HG03575 (cell line): ENCODE measurements at regions not wholly inside any gene's neighbourhood (a gene's known extent, or its start where the extent isn't known, plus 50 kb on each side); places are given as distances from the start of the nearest gene placed in this dataset.

Experiments used
- ATAC-seq: cut with Tn5 transposase; IDR thresholded peaks from one replicate; pipeline ENCODE4 v1.9.1; 2021; ENCODE audit not compliant: unreplicated experiment, insufficient number of reproducible peaks, low FRiP score; ENCODE audit errors: extremely low read depth

GRCh38 chr5:89729623-89730301 is 679.8 kb downstream of the CETN3 start:
- ATAC-seq: no peak

- no peak for ATAC-seq
Measured at GRCh38 chr5:89728750-89729149, 680.8 kb downstream of the CETN3 start.

GRCh38 chr5:89728134-89728533 is 681.4 kb downstream of the CETN3 start:
- ATAC-seq: no peak

- no peak for ATAC-seq
Measured at GRCh38 chr5:89724379-89725095, 685.0 kb downstream of the CETN3 start.

- ATAC-seq: no peak
Measured at GRCh38 chr5:89723907-89724306, 685.6 kb downstream of the CETN3 start.

- no peak for ATAC-seq
Measured at GRCh38 chr5:89722538-89722937, 687.0 kb downstream of the CETN3 start.

- ATAC-seq: no peak
Measured at GRCh38 chr5:89721931-89722330, 687.6 kb downstream of the CETN3 start.

GRCh38 chr5:89721353-89721752 is 688.2 kb downstream of the CETN3 start:
- ATAC-seq: no peak

- no peak for ATAC-seq
Measured at GRCh38 chr5:89712134-89712700, 697.3 kb downstream of the CETN3 start.

GRCh38 chr5:89711526-89711925 is 698.0 kb downstream of the CETN3 start:
- no peak for ATAC-seq

GRCh38 chr5:89710006-89710405 is 699.5 kb downstream of the CETN3 start:
- no peak for ATAC-seq

GRCh38 chr5:89707891-89708290 is 701.7 kb downstream of the CETN3 start:
- ATAC-seq: no peak

- no peak for ATAC-seq
Measured at GRCh38 chr5:89706731-89707130, 702.8 kb downstream of the CETN3 start.

- no peak for ATAC-seq
Measured at GRCh38 chr5:89703817-89704216, 705.7 kb downstream of the CETN3 start.

- ATAC-seq: no peak
Measured at GRCh38 chr5:89698028-89698427, 711.5 kb downstream of the CETN3 start.

GRCh38 chr5:89697581-89697980 is 712.0 kb downstream of the CETN3 start:
- ATAC-seq: no peak

GRCh38 chr5:89695371-89695770 is 714.2 kb downstream of the CETN3 start:
- no peak for ATAC-seq

GRCh38 chr5:89694026-89694550 is 715.5 kb downstream of the CETN3 start:
- ATAC-seq: no peak

GRCh38 chr5:89690331-89690730 is 719.2 kb downstream of the CETN3 start:
- ATAC-seq: no peak

- ATAC-seq: no peak
Measured at GRCh38 chr5:89686081-89686765, 723.3 kb downstream of the CETN3 start.
